C4-2B (cell line): ENCODE measurements at regions not wholly inside any gene's neighbourhood (a gene's known extent, or its start where the extent isn't known, plus 50 kb on each side); places are given as distances from the start of the nearest gene placed in this dataset.

ENCODE experiments used
- ZFX ChIP-seq: fragments of 450-650 bp; IDR thresholded peaks from 2 replicates; pipeline ENCODE4 v1.6.1; 2017
- TF ChIP-seq, protein P1 (sequence below): fragments of 450-650 bp; conservative IDR thresholded peaks from 2 replicates; pipeline ENCODE4 v1.5.1; 2017; ENCODE audit warnings: mild to moderate bottlenecking

DNA sequence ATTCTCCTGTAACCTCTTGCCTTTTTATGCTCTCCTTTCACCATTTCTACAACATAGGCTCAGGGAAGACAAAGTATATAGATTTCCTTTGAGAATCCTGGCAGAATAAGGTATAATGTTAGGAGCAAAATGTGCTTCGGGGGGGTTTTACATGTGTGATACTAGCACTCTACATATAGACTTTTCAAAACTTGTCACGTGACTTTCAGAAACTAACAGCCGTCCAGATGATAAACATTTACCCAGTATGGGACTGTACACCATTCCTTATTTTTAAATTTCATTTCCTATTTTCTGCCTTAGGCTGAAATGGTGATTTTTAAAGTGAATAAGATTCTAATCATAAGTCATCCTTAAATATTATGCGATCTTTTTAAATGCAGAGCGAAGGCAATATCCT, 420.4 kb upstream of the PITX2 start:
- TF ChIP-seq, protein P1, sequence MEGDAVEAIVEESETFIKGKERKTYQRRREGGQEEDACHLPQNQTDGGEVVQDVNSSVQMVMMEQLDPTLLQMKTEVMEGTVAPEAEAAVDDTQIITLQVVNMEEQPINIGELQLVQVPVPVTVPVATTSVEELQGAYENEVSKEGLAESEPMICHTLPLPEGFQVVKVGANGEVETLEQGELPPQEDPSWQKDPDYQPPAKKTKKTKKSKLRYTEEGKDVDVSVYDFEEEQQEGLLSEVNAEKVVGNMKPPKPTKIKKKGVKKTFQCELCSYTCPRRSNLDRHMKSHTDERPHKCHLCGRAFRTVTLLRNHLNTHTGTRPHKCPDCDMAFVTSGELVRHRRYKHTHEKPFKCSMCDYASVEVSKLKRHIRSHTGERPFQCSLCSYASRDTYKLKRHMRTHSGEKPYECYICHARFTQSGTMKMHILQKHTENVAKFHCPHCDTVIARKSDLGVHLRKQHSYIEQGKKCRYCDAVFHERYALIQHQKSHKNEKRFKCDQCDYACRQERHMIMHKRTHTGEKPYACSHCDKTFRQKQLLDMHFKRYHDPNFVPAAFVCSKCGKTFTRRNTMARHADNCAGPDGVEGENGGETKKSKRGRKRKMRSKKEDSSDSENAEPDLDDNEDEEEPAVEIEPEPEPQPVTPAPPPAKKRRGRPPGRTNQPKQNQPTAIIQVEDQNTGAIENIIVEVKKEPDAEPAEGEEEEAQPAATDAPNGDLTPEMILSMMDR, result no peak
- no peak for TF ChIP-seq ZFX
